Stimulated activated effector memory CD8-positive, alpha-beta T cell treated with anti-CD3 and anti-CD28 coated beads, Interleukin-12 subunit alpha, Interleukin-12 subunit beta, amount 100 ng/mL, for 72 hours (primary cell): ENCODE measurements at regions not wholly inside any gene's neighbourhood (a gene's known extent, or its start where the extent isn't known, plus 50 kb on each side); places are given as distances from the start of the nearest gene placed in this dataset.

Source experiments
- ATAC-seq: fragments of 150-1000 bp; cut with Tn5 transposase; 2 replicates; pipeline ENCODE4 v1.10.0; 2021
- DNase-seq, 2 donors: peaks; one replicate each; pipeline ENCODE4 v3.0.0; 2021 to 2022; ENCODE audit warnings: low spot score in 2 of 2
- H3K27ac Mint-ChIP-seq: one replicate; pipeline ENCODE4 v1.8.0; 2022; ENCODE audit warnings: mild to moderate bottlenecking, mixed read lengths
- H3K36me3 Mint-ChIP-seq: one replicate; pipeline ENCODE4 v1.8.0; 2022; ENCODE audit warnings: mild to moderate bottlenecking, mixed read lengths
- H3K4me1 Mint-ChIP-seq: one replicate; pipeline ENCODE4 v1.8.0; 2022; ENCODE audit warnings: mixed read lengths
- H3K4me3 Mint-ChIP-seq: one replicate; pipeline ENCODE4 v1.8.0; 2022; ENCODE audit warnings: mild to moderate bottlenecking, mixed read lengths
- H3K9me3 Mint-ChIP-seq: one replicate; pipeline ENCODE4 v1.8.0; 2022; ENCODE audit warnings: mixed read lengths

GRCh38 chr9:1222511-1222910 lies 172.4 kb downstream of the DMRT2 start:
- Mint-ChIP-seq H3K4me3 (no peak overlapping the region), H3K9me3 (no peaks in the 10 kb centered on the region), H3K4me1 (no peaks in the 10 kb centered on the region), H3K27ac (no peak overlapping the region), H3K36me3 (no peaks in the 10 kb centered on the region)
- no peak for ATAC-seq
- no peak for DNase-seq

- DNase-seq (no peak), ATAC-seq (no peak)
- peaks cover 3% of the 10 kb centered on the region for H3K9me3 Mint-ChIP-seq
- no peak overlapping the region for H3K27ac Mint-ChIP-seq
- H3K4me3 Mint-ChIP-seq = no peak overlapping the region
- H3K36me3 Mint-ChIP-seq = no peaks in the 10 kb centered on the region
- no peaks in the 10 kb centered on the region for H3K4me1 Mint-ChIP-seq
These were observed 182.1 kb downstream of the DMRT2 start for GRCh38 chr9:1231998-1232919.

- peaks cover 3% of the 10 kb centered on the region for H3K9me3 Mint-ChIP-seq
- no peak overlapping the region for H3K4me3 Mint-ChIP-seq
- H3K27ac Mint-ChIP-seq = no peak overlapping the region
- ATAC-seq (no peak), DNase-seq (no peak)
- H3K4me1 Mint-ChIP-seq = no peaks in the 10 kb centered on the region
- no peaks in the 10 kb centered on the region for H3K36me3 Mint-ChIP-seq
These were observed 183.4 kb downstream of the DMRT2 start for GRCh38 chr9:1233568-1233967.

GRCh38 chr9:1235650-1236049 lies 185.5 kb downstream of the DMRT2 start:
- H3K4me1 Mint-ChIP-seq = no peaks in the 10 kb centered on the region
- H3K27ac Mint-ChIP-seq = no peak overlapping the region
- no peaks in the 10 kb centered on the region for H3K36me3 Mint-ChIP-seq
- no peak for DNase-seq
- H3K4me3 Mint-ChIP-seq = no peak overlapping the region
- peaks cover 3% of the 10 kb centered on the region for H3K9me3 Mint-ChIP-seq
- no peak for ATAC-seq

- Mint-ChIP-seq H3K36me3 (no peaks in the 10 kb centered on the region), H3K9me3 (peaks cover 3% of the 10 kb centered on the region), H3K4me1 (no peaks in the 10 kb centered on the region), H3K27ac (no peak overlapping the region), H3K4me3 (no peak overlapping the region)
- DNase-seq = no peak
- no peak for ATAC-seq
These were observed 185.9 kb downstream of the DMRT2 start for GRCh38 chr9:1236061-1236460.

- ATAC-seq (no peak), DNase-seq (no peak)
- H3K9me3 Mint-ChIP-seq = peaks cover 3% of the 10 kb centered on the region
- H3K4me3 Mint-ChIP-seq = no peak overlapping the region
- no peak overlapping the region for H3K27ac Mint-ChIP-seq
- H3K36me3 Mint-ChIP-seq = no peaks in the 10 kb centered on the region
- no peaks in the 10 kb centered on the region for H3K4me1 Mint-ChIP-seq
These were observed 188.2 kb downstream of the DMRT2 start for GRCh38 chr9:1238407-1238806.

GRCh38 chr9:1248743-1249142 lies 198.6 kb downstream of the DMRT2 start:
- Mint-ChIP-seq H3K4me3 (no peak overlapping the region), H3K4me1 (no peaks in the 10 kb centered on the region), H3K27ac (no peak overlapping the region), H3K36me3 (no peaks in the 10 kb centered on the region), H3K9me3 (no peaks in the 10 kb centered on the region)
- no peak for ATAC-seq
- no peak for DNase-seq

GRCh38 chr9:1253064-1253979 lies 203.2 kb downstream of the DMRT2 start:
- Mint-ChIP-seq H3K9me3 (no peaks in the 10 kb centered on the region), H3K4me3 (no peak overlapping the region), H3K27ac (no peak overlapping the region), H3K4me1 (no peaks in the 10 kb centered on the region), H3K36me3 (no peaks in the 10 kb centered on the region)
- DNase-seq (no peak), ATAC-seq (no peak)

- H3K4me1 Mint-ChIP-seq = no peaks in the 10 kb centered on the region
- H3K9me3 Mint-ChIP-seq = no peaks in the 10 kb centered on the region
- DNase-seq (no peak), ATAC-seq (no peak)
- H3K4me3 Mint-ChIP-seq = no peak overlapping the region
- H3K27ac Mint-ChIP-seq = no peak overlapping the region
- H3K36me3 Mint-ChIP-seq = no peaks in the 10 kb centered on the region
These were observed 203.9 kb downstream of the DMRT2 start for GRCh38 chr9:1254071-1254470.

GRCh38 chr9:1256178-1256577 lies 206.0 kb downstream of the DMRT2 start:
- H3K4me3 Mint-ChIP-seq = no peak overlapping the region
- no peak overlapping the region for H3K27ac Mint-ChIP-seq
- H3K36me3 Mint-ChIP-seq = no peaks in the 10 kb centered on the region
- H3K4me1 Mint-ChIP-seq = no peaks in the 10 kb centered on the region
- ATAC-seq (no peak), DNase-seq (no peak)
- no peaks in the 10 kb centered on the region for H3K9me3 Mint-ChIP-seq

GRCh38 chr9:1261266-1261665 lies 211.1 kb downstream of the DMRT2 start:
- no peak overlapping the region for H3K4me3 Mint-ChIP-seq
- H3K27ac Mint-ChIP-seq = no peak overlapping the region
- no peaks in the 10 kb centered on the region for H3K4me1 Mint-ChIP-seq
- DNase-seq (no peak), ATAC-seq (no peak)
- H3K36me3 Mint-ChIP-seq = no peaks in the 10 kb centered on the region
- H3K9me3 Mint-ChIP-seq = no peaks in the 10 kb centered on the region

GRCh38 chr9:1261879-1262766 lies 212.0 kb downstream of the DMRT2 start:
- DNase-seq (no peak), ATAC-seq (no peak)
- Mint-ChIP-seq H3K9me3 (no peaks in the 10 kb centered on the region), H3K4me3 (no peak overlapping the region), H3K27ac (no peak overlapping the region), H3K36me3 (no peaks in the 10 kb centered on the region), H3K4me1 (no peaks in the 10 kb centered on the region)

- DNase-seq = no peak
- H3K4me3 Mint-ChIP-seq = no peak overlapping the region
- no peaks in the 10 kb centered on the region for H3K9me3 Mint-ChIP-seq
- H3K27ac Mint-ChIP-seq = no peak overlapping the region
- H3K4me1 Mint-ChIP-seq = no peaks in the 10 kb centered on the region
- no peak for ATAC-seq
- H3K36me3 Mint-ChIP-seq = no peaks in the 10 kb centered on the region
These were observed 217.0 kb downstream of the DMRT2 start for GRCh38 chr9:1267141-1267570.

- H3K9me3 Mint-ChIP-seq = no peaks in the 10 kb centered on the region
- H3K4me3 Mint-ChIP-seq = no peak overlapping the region
- H3K36me3 Mint-ChIP-seq = no peaks in the 10 kb centered on the region
- no peak overlapping the region for H3K27ac Mint-ChIP-seq
- DNase-seq = no peak
- ATAC-seq = no peak
- no peaks in the 10 kb centered on the region for H3K4me1 Mint-ChIP-seq
These were observed 217.4 kb downstream of the DMRT2 start for GRCh38 chr9:1267581-1267980.
